HCT116 (cell line): ENCODE measurements at regions not wholly inside any gene's neighbourhood (a gene's known extent, or its start where the extent isn't known, plus 50 kb on each side); places are given as distances from the start of the nearest gene placed in this dataset.

Experiments
- ATAC-seq: fragments of 200-7000 bp; cut with Tn5 transposase; 2 replicates; pipeline ENCODE4 v1.9.1; 2020; ENCODE audit warnings: mild to moderate bottlenecking, moderate library complexity
- BruUV-seq: library from RNA; stranded (reverse); fragments of 400-500 nt; replicated peaks from 2 replicates; lab custom pipeline; 2021; lab: Mats Ljungman, UMichigan
- CTCF ChIA-PET: fragments of 300-600 bp; sonication (Branson Sonifier 250); formaldehyde crosslinking; loops from one replicate; lab custom pipeline; 2021; ENCODE audit warnings: antibody characterized with exemption; lab: Charles Lee
- POLR2A ChIA-PET: fragments of 300-600, 350-600 bp; sonication (Branson Sonifier 250); formaldehyde crosslinking; loops from one replicate; lab custom pipeline; 2021; ENCODE audit warnings: antibody characterized with exemption; lab: Charles Lee
- RAD21 ChIA-PET, 2 experiments: fragments of 300-600 bp; sonication (Branson Sonifier 250); formaldehyde crosslinking; loops; one replicate each; lab custom pipeline; 2023; ENCODE audit warnings: low total read pairs in 2 of 2; ENCODE audit not compliant: uncharacterized antibody in 2 of 2, unreplicated experiment in 2 of 2, low non-redundant PET in 1 of 2; lab: Charles Lee
- DNase-seq: peaks from one replicate; pipeline ENCODE4 v3.0.0-alpha.2; 2010; ENCODE audit warnings: low read depth, low spot score
- H2AFZ ChIP-seq: fragments of 200-600 bp; shearing (Covaris generic), sonication (generic); 2 replicates; pipeline ENCODE4 v1.6.1; 2017; ENCODE audit warnings: low read depth, mixed run types, mixed read lengths, antibody characterized with exemption, low read length; ENCODE audit not compliant: poor library complexity, severe bottlenecking
- H3K27ac ChIP-seq: 2 replicates; pipeline ENCODE4 v1.5.1; 2012; ENCODE audit warnings: low read depth, low read length
- H3K27me3 ChIP-seq: fragments of 200-600 bp; sonication (generic); 2 replicates; pipeline ENCODE4 v1.6.1; 2016; ENCODE audit warnings: mixed run types, low read length, mixed read lengths; ENCODE audit not compliant: insufficient read depth
- H3K36me3 ChIP-seq, 2 experiments: fragments of 200-500 bp in 1 of 2; fragments of 200-600 bp in 1 of 2; sonication (Bioruptor generic) in 1 of 2; sonication (generic) in 1 of 2; 2 replicates each; pipeline versions ENCODE4 v1.5.1 to v1.6.1; 2014 to 2016; ENCODE audit warnings: low read length in 2 of 2, inconsistent platforms in 1 of 2, mixed read lengths in 1 of 2, mixed run types in 1 of 2; ENCODE audit not compliant: insufficient read depth in 2 of 2, control insufficient read depth in 1 of 2
- H3K4me1 ChIP-seq, 2 experiments: fragments of 200-600 bp in 1 of 2; sonication (generic) in 1 of 2; 2 replicates each; pipeline versions ENCODE4 v1.5.1 to v1.6.1; 2012 to 2017; ENCODE audit warnings: low read length in 2 of 2, inconsistent platforms in 1 of 2, mild to moderate bottlenecking in 1 of 2, mixed read lengths in 1 of 2, mixed run types in 1 of 2, moderate library complexity in 1 of 2; ENCODE audit not compliant: insufficient read depth in 2 of 2, control insufficient read depth in 1 of 2
- H3K4me2 ChIP-seq: fragments of 200-600 bp; sonication (generic); 2 replicates; pipeline ENCODE4 v1.6.1; 2017; ENCODE audit warnings: mixed run types, low read length, mixed read lengths
- H3K4me3 ChIP-seq, 2 experiments: fragments of 200-600 bp in 1 of 2; sonication (generic) in 1 of 2; replicated peaks in 1 of 2; 2 replicates each; pipeline ENCODE4 v1.5.1; 2011 to 2016; ENCODE audit warnings: low read length in 2 of 2, control low read depth in 1 of 2, low read depth in 1 of 2, mild to moderate bottlenecking in 1 of 2, mixed read lengths in 1 of 2, mixed run types in 1 of 2
- H3K79me2 ChIP-seq: fragments of 200-600 bp; sonication (generic); 2 replicates; pipeline ENCODE4 v1.6.1; 2017; ENCODE audit warnings: mild to moderate bottlenecking, mixed run types, low read length, moderate library complexity, mixed read lengths; ENCODE audit not compliant: insufficient read depth
- H3K9ac ChIP-seq: fragments of 200-600 bp; sonication (generic); 2 replicates; pipeline ENCODE4 v1.6.1; 2016; ENCODE audit warnings: low read length, mixed read lengths
- H3K9me2 ChIP-seq: fragments of 200-600 bp; sonication (generic), shearing (Covaris generic); 2 replicates; pipeline ENCODE4 v1.6.1; 2017; ENCODE audit warnings: mixed run types, mild to moderate bottlenecking, moderate library complexity; ENCODE audit not compliant: insufficient read depth
- H3K9me3 ChIP-seq, 2 experiments: fragments of 200-500 bp in 1 of 2; fragments of 200-600 bp in 1 of 2; sonication (Bioruptor generic) in 1 of 2; sonication (generic) in 1 of 2; 2 replicates each; pipeline ENCODE4 v1.6.1; 2014 to 2017; ENCODE audit warnings: low read length in 2 of 2, mixed read lengths in 2 of 2, inconsistent platforms in 1 of 2, low read depth in 1 of 2, mild to moderate bottlenecking in 1 of 2, mixed run types in 1 of 2, moderate library complexity in 1 of 2; ENCODE audit not compliant: control insufficient read depth in 1 of 2, insufficient read depth in 1 of 2
- H4K20me1 ChIP-seq: fragments of 200-600 bp; sonication (generic), shearing (Covaris generic); 2 replicates; pipeline ENCODE4 v1.6.1; 2017; ENCODE audit warnings: mixed run types, mild to moderate bottlenecking, moderate library complexity; ENCODE audit not compliant: insufficient read depth
- CEBPB ChIP-seq: IDR thresholded peaks from 2 replicates; pipeline ENCODE4 v1.6.1; 2012; ENCODE audit warnings: low read depth
- EGR1 ChIP-seq: IDR thresholded peaks from 2 replicates; pipeline ENCODE4 v1.6.1; 2012; ENCODE audit warnings: low read depth
- ELF1 ChIP-seq: IDR thresholded peaks from 2 replicates; pipeline ENCODE4 v1.6.1; 2012; ENCODE audit warnings: low read depth, borderline replicate concordance
- POLR2A ChIP-seq: IDR thresholded peaks from 2 replicates; pipeline ENCODE4 v1.7.0; 2011; ENCODE audit warnings: borderline replicate concordance; ENCODE audit not compliant: insufficient read depth, insufficient read length; ENCODE audit errors: extremely low read depth
- POLR2AphosphoS5 ChIP-seq: IDR thresholded peaks from 2 replicates; pipeline ENCODE4 v1.6.1; 2011; ENCODE audit warnings: mild to moderate bottlenecking, low read depth, low read length, moderate library complexity
- RAD21 ChIP-seq: IDR thresholded peaks from 2 replicates; pipeline ENCODE4 v1.6.1; 2012; ENCODE audit warnings: low read depth, mild to moderate bottlenecking
- SIN3A ChIP-seq: IDR thresholded peaks from 2 replicates; pipeline ENCODE4 v1.6.1; 2012; ENCODE audit warnings: low read depth
- SRF ChIP-seq: IDR thresholded peaks from 2 replicates; pipeline ENCODE4 v1.6.1; 2012; ENCODE audit warnings: low read depth
- ZNF274 ChIP-seq: fragments of 200-500 bp; sonication (Bioruptor generic); IDR thresholded peaks from 2 replicates; pipeline ENCODE4 v1.6.1; 2014; ENCODE audit warnings: mild to moderate bottlenecking, low read depth, low read length, inconsistent platforms
- intact Hi-C: fragments of 100-400 bp; cut with micrococcal nuclease; formaldehyde crosslinking; loops from 2 replicates; pipeline ENCODE4 v1.10.0; 2022
- TF ChIP-seq, protein P1 (sequence below): IDR thresholded peaks from 2 replicates; pipeline ENCODE4 v1.6.1; 2011; ENCODE audit warnings: mild to moderate bottlenecking, low read length, moderate library complexity; ENCODE audit not compliant: insufficient replicate concordance; ENCODE audit errors: extremely low read depth

DNA sequence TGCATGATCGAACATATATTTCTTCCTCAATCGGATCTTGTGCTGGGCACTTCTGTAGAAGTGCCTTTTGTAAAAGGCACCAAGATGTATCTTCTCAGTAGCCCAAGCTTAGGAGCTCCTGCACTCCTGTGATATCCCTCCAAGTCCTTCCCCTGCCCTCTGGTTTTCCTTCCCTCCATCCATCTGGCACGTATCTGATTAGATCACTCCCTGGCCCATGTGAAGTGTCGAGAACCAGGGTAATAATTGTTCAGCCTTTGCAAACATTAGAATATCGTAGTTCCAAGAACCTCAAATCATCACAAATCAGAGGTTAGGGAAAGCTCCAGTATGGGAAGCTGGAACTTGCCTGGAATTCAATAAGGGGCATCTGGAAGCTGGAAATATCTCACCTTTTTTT lies 221.1 kb upstream of the AUTS2 start:
- ATAC-seq: no peak
- intact Hi-C loops: no loop called here
- Histone ChIP-seq H3K27ac (no peak overlapping the region), H3K79me2 (no peaks in the 10 kb centered on the region)
- TF ChIP-seq ZNF274: no peak
- TF ChIP-seq CEBPB: no peak
- TF ChIP-seq SIN3A: no peak
- TF ChIP-seq RAD21: no peak
- TF ChIP-seq SRF: no peak
- TF ChIP-seq, protein P1, sequence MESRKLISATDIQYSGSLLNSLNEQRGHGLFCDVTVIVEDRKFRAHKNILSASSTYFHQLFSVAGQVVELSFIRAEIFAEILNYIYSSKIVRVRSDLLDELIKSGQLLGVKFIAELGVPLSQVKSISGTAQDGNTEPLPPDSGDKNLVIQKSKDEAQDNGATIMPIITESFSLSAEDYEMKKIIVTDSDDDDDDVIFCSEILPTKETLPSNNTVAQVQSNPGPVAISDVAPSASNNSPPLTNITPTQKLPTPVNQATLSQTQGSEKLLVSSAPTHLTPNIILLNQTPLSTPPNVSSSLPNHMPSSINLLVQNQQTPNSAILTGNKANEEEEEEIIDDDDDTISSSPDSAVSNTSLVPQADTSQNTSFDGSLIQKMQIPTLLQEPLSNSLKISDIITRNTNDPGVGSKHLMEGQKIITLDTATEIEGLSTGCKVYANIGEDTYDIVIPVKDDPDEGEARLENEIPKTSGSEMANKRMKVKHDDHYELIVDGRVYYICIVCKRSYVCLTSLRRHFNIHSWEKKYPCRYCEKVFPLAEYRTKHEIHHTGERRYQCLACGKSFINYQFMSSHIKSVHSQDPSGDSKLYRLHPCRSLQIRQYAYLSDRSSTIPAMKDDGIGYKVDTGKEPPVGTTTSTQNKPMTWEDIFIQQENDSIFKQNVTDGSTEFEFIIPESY: no peak
- no peak for TF ChIP-seq ELF1
- no peak for TF ChIP-seq POLR2AphosphoS5
- no peak for TF ChIP-seq POLR2A
- TF ChIP-seq EGR1: no peak
- TF ChIP-seq, all 23 proteins: peak for 0
- CTCF ChIA-PET: no interaction called here
- RAD21 ChIA-PET: no interaction called here
- no peak overlapping the region for H3K4me3 ChIP-seq
- no TSS peak for BruUV-seq
- POLR2A ChIA-PET: no interaction called here
- H3K9me3 ChIP-seq: peaks cover 7 to 11% of the 10 kb centered on the region in 2 experiments; a peak in 3 of 4 replicates
- no peaks in the 10 kb centered on the region for H3K4me1 ChIP-seq
- no peak overlapping the region for H3K4me2 ChIP-seq
- no peak overlapping the region for H2AFZ ChIP-seq
- no peaks in the 10 kb centered on the region for H4K20me1 ChIP-seq
- no peaks in the 10 kb centered on the region for H3K27me3 ChIP-seq
- DNase-seq: no peak
- no peaks in the 10 kb centered on the region for H3K9me2 ChIP-seq
- no peak overlapping the region for H3K9ac ChIP-seq
- H3K36me3 ChIP-seq: no peaks in the 10 kb centered on the region
